ENCODE measurements at regions not wholly inside any gene's neighbourhood (a gene's known extent, or its start where the extent isn't known, plus 50 kb on each side); places are given as distances from the start of the nearest gene placed in this dataset.

DNA sequence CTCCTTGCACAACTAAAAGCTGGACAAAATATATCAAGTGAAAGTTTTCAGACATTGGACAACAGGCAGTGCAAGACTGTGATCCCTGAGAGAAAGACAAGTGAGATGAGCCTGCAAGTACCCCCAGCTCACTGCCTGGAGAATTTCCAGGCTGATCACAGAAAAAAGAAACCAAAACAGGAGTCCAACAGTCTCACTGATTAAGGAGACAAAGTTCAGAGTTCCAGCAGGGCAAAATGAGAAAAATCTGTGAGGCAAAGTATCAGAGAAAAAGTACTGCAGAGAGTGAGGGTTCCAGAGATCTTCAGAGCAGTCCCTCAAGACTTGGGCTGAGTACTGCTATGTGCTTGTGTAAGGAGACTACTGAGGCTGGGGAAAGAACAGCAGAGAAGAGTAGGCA lies 56.0 kb upstream of the PRSS3 start:
- TF ChIP-seq, protein P1, sequence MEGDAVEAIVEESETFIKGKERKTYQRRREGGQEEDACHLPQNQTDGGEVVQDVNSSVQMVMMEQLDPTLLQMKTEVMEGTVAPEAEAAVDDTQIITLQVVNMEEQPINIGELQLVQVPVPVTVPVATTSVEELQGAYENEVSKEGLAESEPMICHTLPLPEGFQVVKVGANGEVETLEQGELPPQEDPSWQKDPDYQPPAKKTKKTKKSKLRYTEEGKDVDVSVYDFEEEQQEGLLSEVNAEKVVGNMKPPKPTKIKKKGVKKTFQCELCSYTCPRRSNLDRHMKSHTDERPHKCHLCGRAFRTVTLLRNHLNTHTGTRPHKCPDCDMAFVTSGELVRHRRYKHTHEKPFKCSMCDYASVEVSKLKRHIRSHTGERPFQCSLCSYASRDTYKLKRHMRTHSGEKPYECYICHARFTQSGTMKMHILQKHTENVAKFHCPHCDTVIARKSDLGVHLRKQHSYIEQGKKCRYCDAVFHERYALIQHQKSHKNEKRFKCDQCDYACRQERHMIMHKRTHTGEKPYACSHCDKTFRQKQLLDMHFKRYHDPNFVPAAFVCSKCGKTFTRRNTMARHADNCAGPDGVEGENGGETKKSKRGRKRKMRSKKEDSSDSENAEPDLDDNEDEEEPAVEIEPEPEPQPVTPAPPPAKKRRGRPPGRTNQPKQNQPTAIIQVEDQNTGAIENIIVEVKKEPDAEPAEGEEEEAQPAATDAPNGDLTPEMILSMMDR (IDR thresholded peaks at IDR 0.05) = no peak
- TF ChIP-seq POLR2A (IDR thresholded peaks at IDR 0.05) = no peak

All from heart left ventricle (tissue), 13 donors.